ENCODE measurements at regions not wholly inside any gene's neighbourhood (a gene's known extent, or its start where the extent isn't known, plus 50 kb on each side); places are given as distances from the start of the nearest gene placed in this dataset.

- TF ChIP-seq THRB (CRISPR knock-in tag; conservative IDR thresholded peaks at IDR 0.05), result no peak
- no peak for TF ChIP-seq ZNF830 (CRISPR knock-in tag; IDR thresholded peaks at IDR 0.05)
- TF ChIP-seq ZBTB34 (CRISPR knock-in tag; IDR thresholded peaks at IDR 0.05), result no peak
- TF ChIP-seq BDP1 (IDR thresholded peaks at IDR 0.05; ENCODE audit: insufficient read depth, insufficient read length), result no peak
- no peak for TF ChIP-seq KAT7 (CRISPR knock-in tag; IDR thresholded peaks at IDR 0.05; ENCODE audit: borderline replicate concordance)
These were observed 136.8 kb upstream of the ADRA1B start (continued) for GRCh38 chr5:159779481-159779880.

- WGBS (ENCODE audit: insufficient coverage, low coverage, missing lambda C conversion rate), result 4% methylated on average over 3 of the region's 3 CpGs
- no peak overlapping the region for H2AFZ ChIP-seq (ENCODE audit: low read depth, low read length)
- H3K9me3 ChIP-seq (replicated peaks; ENCODE audit: control insufficient read depth, insufficient read depth, low read depth, low read length), result no peaks in the 10 kb centered on the region
- ChIA-PET CTCF (ENCODE audit: low intra/inter-chr PET ratio) (no interaction called here), POLR2A (no interaction called here)
- in situ Hi-C loops (cut with MboI) (no loop called here), intact Hi-C loops (cut with micrococcal nuclease) (no loop called here)
- no peaks in the 10 kb centered on the region for H3K79me2 ChIP-seq (ENCODE audit: control insufficient read depth, insufficient read depth, low read length)
- H3K4me2 ChIP-seq (ENCODE audit: insufficient read depth, low read length), result no peak overlapping the region
- ATAC-seq (no peak), FAIRE-seq (no peak), DNase-seq (ENCODE audit: extremely low read depth in 1 of 4, low spot score in 3 of 4) (no peak)
- H3K27me3 ChIP-seq (ENCODE audit: control insufficient read depth in 2 of 2, insufficient read depth in 2 of 2, low read length in 2 of 2), result 0 out of 5 replicates have a peak, but pooled peaks cover 0 to 4% of the 10 kb centered on the region in 2 experiments
- no peaks in the 10 kb centered on the region for H4K20me1 ChIP-seq (replicated peaks; ENCODE audit: control insufficient read depth, insufficient read depth, low read length)
- H3K36me3 ChIP-seq (ENCODE audit: control insufficient read depth, insufficient read depth, low read length), result no peaks in the 10 kb centered on the region
- no TSS peak for BruUV-seq (replicated peaks)
- no peak overlapping the region for H3K9ac ChIP-seq (ENCODE audit: insufficient read depth in 1 of 2, low read depth in 2 of 2, low read length in 2 of 2)
- H3K4me1 ChIP-seq (replicated peaks in 1 of 2; ENCODE audit: control insufficient read depth in 2 of 2, insufficient read depth in 2 of 2, low read length in 2 of 2), result no peaks in the 10 kb centered on the region; a peak in 1 of 5 replicates
- H3K9me1 ChIP-seq (ENCODE audit: control insufficient read depth, insufficient read depth, low read length), result no peaks in the 10 kb centered on the region
- no peak overlapping the region for H3K4me3 ChIP-seq
- no peak overlapping the region for H3K27ac ChIP-seq (ENCODE audit: extremely low read depth, low read depth, low read length)
- TF ChIP-seq ARHGAP35 (IDR thresholded peaks at IDR 0.05; ENCODE audit: partially characterized antibody) (no peak), ZNF583 (CRISPR knock-in tag; IDR thresholded peaks at IDR 0.05) (no peak), ZNF445 (CRISPR knock-in tag; IDR thresholded peaks at IDR 0.05; ENCODE audit: low read depth) (no peak), RBM14 (IDR thresholded peaks at IDR 0.05; ENCODE audit: borderline replicate concordance, insufficient read depth, low read depth, low read length) (no peak), RNF219 (CRISPR knock-in tag; IDR thresholded peaks at IDR 0.05) (no peak), IRF9 (tag; IDR thresholded peaks at IDR 0.05) (no peak), KHSRP (IDR thresholded peaks at IDR 0.05) (no peak)
These were observed 136.0 kb upstream of the ADRA1B start for GRCh38 chr5:159780246-159780645.
